Mesenchymal stem cell (in vitro differentiated cells and primary cell): ENCODE measurements at regions not wholly inside any gene's neighbourhood (a gene's known extent, or its start where the extent isn't known, plus 50 kb on each side); places are given as distances from the start of the nearest gene placed in this dataset.

Source experiments
- DNase-seq: peaks from one replicate; pipeline ENCODE4 v3.0.0-alpha.2; 2013
- H2AFZ ChIP-seq: one replicate; pipeline ENCODE4 v1.6.1; 2013; ENCODE audit warnings: low read depth, mild to moderate bottlenecking, control low read depth, inconsistent platforms, low read length, moderate library complexity
- H2AK5ac ChIP-seq: 2 replicates; pipeline ENCODE4 v1.6.1; 2013; ENCODE audit warnings: low read length, moderate library complexity, mild to moderate bottlenecking, inconsistent platforms; ENCODE audit not compliant: severe bottlenecking
- H2BK120ac ChIP-seq: one replicate; pipeline ENCODE4 v1.6.1; 2013; ENCODE audit warnings: low read depth, mild to moderate bottlenecking, inconsistent platforms, low read length, moderate library complexity
- H2BK12ac ChIP-seq, 2 experiments: one replicate each; pipeline ENCODE4 v1.6.1; 2013; ENCODE audit warnings: inconsistent platforms in 2 of 2, low read length in 2 of 2, mild to moderate bottlenecking in 2 of 2, moderate library complexity in 2 of 2, control low read depth in 1 of 2
- H2BK15ac ChIP-seq: one replicate; pipeline ENCODE4 v1.6.1; 2013; ENCODE audit warnings: mild to moderate bottlenecking, low read depth, inconsistent platforms; ENCODE audit not compliant: poor library complexity, severe bottlenecking
- H2BK5ac ChIP-seq: 2 replicates; pipeline ENCODE4 v1.6.1; 2013; ENCODE audit warnings: low read depth, mild to moderate bottlenecking, low read length, control low read depth, inconsistent platforms; ENCODE audit not compliant: poor library complexity, severe bottlenecking
- H3K14ac ChIP-seq, 2 experiments: one replicate each; pipeline ENCODE4 v1.6.1; 2013; ENCODE audit warnings: inconsistent platforms in 2 of 2, low read length in 2 of 2, control low read depth in 1 of 2, mild to moderate bottlenecking in 1 of 2, moderate library complexity in 1 of 2
- H3K18ac ChIP-seq, 2 experiments: one replicate each; pipeline ENCODE4 v1.6.1; 2013; ENCODE audit warnings: inconsistent platforms in 2 of 2, low read length in 2 of 2, control low read depth in 1 of 2, low read depth in 1 of 2, mild to moderate bottlenecking in 1 of 2
- H3K23ac ChIP-seq, 2 experiments: one replicate each; pipeline ENCODE4 v1.6.1; 2013; ENCODE audit warnings: inconsistent platforms in 2 of 2, low read length in 2 of 2, mild to moderate bottlenecking in 2 of 2, moderate library complexity in 2 of 2, control low read depth in 1 of 2
- H3K27ac ChIP-seq: 2 replicates; pipeline ENCODE4 v1.5.1; 2013; ENCODE audit warnings: mild to moderate bottlenecking, moderate library complexity, low read length, control low read depth, inconsistent platforms; ENCODE audit not compliant: poor library complexity, severe bottlenecking
- H3K27me3 ChIP-seq, 2 experiments: 2 replicates each; pipeline versions ENCODE4 v1.6.1 to v1.7.0; 2013; ENCODE audit warnings: low read length in 2 of 2, mild to moderate bottlenecking in 2 of 2, moderate library complexity in 2 of 2, control low read depth in 1 of 2, inconsistent platforms in 1 of 2; ENCODE audit not compliant: control insufficient read depth in 1 of 2, insufficient read depth in 1 of 2
- H3K36me3 ChIP-seq, 2 experiments: 2 replicates each; pipeline versions ENCODE4 v1.6.1 to v1.7.0; 2013; ENCODE audit warnings: low read length in 2 of 2, control low read depth in 1 of 2, inconsistent platforms in 1 of 2, low read depth in 1 of 2, mild to moderate bottlenecking in 1 of 2; ENCODE audit not compliant: insufficient read depth in 2 of 2, control insufficient read depth in 1 of 2
- H3K4ac ChIP-seq, 2 experiments: one replicate each; pipeline ENCODE4 v1.6.1; 2013; ENCODE audit warnings: inconsistent platforms in 2 of 2, low read length in 2 of 2, mild to moderate bottlenecking in 2 of 2, moderate library complexity in 2 of 2, control low read depth in 1 of 2, low read depth in 1 of 2
- H3K4me1 ChIP-seq: 2 replicates; pipeline ENCODE4 v1.6.1; 2013; ENCODE audit warnings: low read depth, low read length, control low read depth; ENCODE audit not compliant: control insufficient read depth, insufficient read depth
- H3K4me2 ChIP-seq: 2 replicates; pipeline ENCODE4 v1.6.1; 2013; ENCODE audit warnings: low read length, mild to moderate bottlenecking, inconsistent platforms; ENCODE audit not compliant: poor library complexity, severe bottlenecking
- H3K4me3 ChIP-seq, 2 experiments: 2 replicates each; pipeline versions ENCODE4 v1.5.1 to v1.7.0; 2013; ENCODE audit warnings: low read length in 2 of 2, mild to moderate bottlenecking in 2 of 2, control low read depth in 1 of 2, low read depth in 1 of 2; ENCODE audit not compliant: insufficient read depth in 1 of 2
- H3K79me1 ChIP-seq: replicated peaks from 2 replicates; pipeline ENCODE4 v1.6.1; 2013; ENCODE audit warnings: mild to moderate bottlenecking, control low read depth, low read length, inconsistent platforms; ENCODE audit not compliant: poor library complexity, severe bottlenecking
- H3K9ac ChIP-seq: 2 replicates; pipeline ENCODE4 v1.7.0; 2013; ENCODE audit warnings: mild to moderate bottlenecking, low read length, moderate library complexity
- H3K9me3 ChIP-seq: 2 replicates; pipeline ENCODE4 v1.7.0; 2013; ENCODE audit warnings: mild to moderate bottlenecking, low read length; ENCODE audit not compliant: control insufficient read depth
- H4K8ac ChIP-seq: one replicate; pipeline ENCODE4 v1.6.1; 2013; ENCODE audit warnings: inconsistent platforms, mild to moderate bottlenecking, low read length, moderate library complexity
- H4K91ac ChIP-seq: one replicate; pipeline ENCODE4 v1.6.1; 2013; ENCODE audit warnings: mild to moderate bottlenecking, low read length, inconsistent platforms
- WGBS: methylation state at CpG from one replicate; pipeline ENCODE4 v1.1.7; 2013; ENCODE audit warnings: mixed read lengths; 5-methylcytosine and 5-hydroxymethylcytosine counted together

DNA sequence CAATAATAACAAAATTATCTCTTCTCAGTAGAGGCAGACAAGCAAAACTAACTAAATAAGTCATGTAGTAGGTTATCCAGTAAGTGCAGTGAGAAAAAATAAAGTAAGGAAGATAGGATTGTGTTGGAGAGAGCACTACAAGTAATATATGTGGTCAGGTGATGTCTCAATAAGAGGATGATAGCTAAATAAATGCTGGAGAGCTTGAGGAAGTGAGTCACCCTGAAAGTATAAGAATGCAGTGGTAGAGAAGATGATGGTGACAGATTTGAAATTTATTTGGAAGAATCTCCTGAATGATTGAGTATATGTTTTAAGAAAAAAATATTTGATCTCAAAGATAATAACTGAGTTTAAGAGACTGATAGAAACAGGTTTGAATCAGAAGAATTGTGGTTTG, 152.2 kb upstream of the PRR20A start:
- Histone ChIP-seq H3K18ac (no peak overlapping the region), H3K36me3 (no peaks in the 10 kb centered on the region), H2BK5ac (no peak overlapping the region), H2BK15ac (no peak overlapping the region), H3K4me3 (no peak overlapping the region), H3K4me1 (no peaks in the 10 kb centered on the region), H3K9me3 (peaks cover 17% of the 10 kb centered on the region), H2AK5ac (no peak overlapping the region), H3K14ac (no peak overlapping the region), H3K9ac (no peak overlapping the region), H3K27ac (no peak overlapping the region), H2BK12ac (no peak overlapping the region), H3K4ac (no peak overlapping the region), H2AFZ (no peak overlapping the region), H3K4me2 (no peak overlapping the region), H3K23ac (no peak overlapping the region), H4K8ac (no peak overlapping the region), H4K91ac (no peak overlapping the region), H3K27me3 (no peaks in the 10 kb centered on the region), H2BK120ac (no peak overlapping the region), H3K79me1 (no peaks in the 10 kb centered on the region)
- DNase-seq: peak; percentile 3

DNA sequence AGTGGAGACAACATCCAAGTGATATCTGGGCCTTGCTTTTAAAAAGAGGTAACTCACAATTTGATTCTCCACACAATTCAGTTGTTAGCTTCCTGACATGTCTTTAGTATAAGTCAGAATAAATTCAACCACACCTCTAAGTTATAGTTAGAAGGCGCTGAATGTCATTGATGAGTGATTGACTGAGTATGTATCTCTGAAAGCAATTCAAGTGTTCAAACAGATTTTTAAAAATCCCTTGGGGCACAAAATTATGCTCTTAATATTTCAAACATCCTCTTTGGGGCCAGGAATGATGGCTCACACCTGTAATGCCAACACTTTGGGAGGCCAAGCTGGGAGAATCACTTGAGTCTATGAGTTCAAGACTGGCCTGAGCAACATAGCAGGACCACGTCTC, 137.0 kb upstream of the PRR20A start:
- no peak overlapping the region for H3K4me2 ChIP-seq
- H3K9me3 ChIP-seq: no peaks in the 10 kb centered on the region
- H2BK5ac ChIP-seq: no peak overlapping the region
- no peak overlapping the region for H3K4ac ChIP-seq
- H3K18ac ChIP-seq: no peak overlapping the region
- H4K8ac ChIP-seq: no peak overlapping the region
- no peaks in the 10 kb centered on the region for H3K27me3 ChIP-seq
- no peaks in the 10 kb centered on the region for H3K4me1 ChIP-seq
- H3K9ac ChIP-seq: no peak overlapping the region
- H3K27ac ChIP-seq: no peak overlapping the region
- H3K4me3 ChIP-seq: no peak overlapping the region
- H2BK15ac ChIP-seq: no peak overlapping the region
- H3K14ac ChIP-seq: no peak overlapping the region
- no peak overlapping the region for H2AFZ ChIP-seq
- DNase-seq: no peak
- no peaks in the 10 kb centered on the region for H3K79me1 ChIP-seq
- H2AK5ac ChIP-seq: no peak overlapping the region
- no peak overlapping the region for H3K23ac ChIP-seq
- H4K91ac ChIP-seq: no peak overlapping the region
- H2BK12ac ChIP-seq: no peak overlapping the region
- no CpG with 5 or more reads among the region's 2 CpGs for WGBS
- no peaks in the 10 kb centered on the region for H3K36me3 ChIP-seq
- no peak overlapping the region for H2BK120ac ChIP-seq

DNA sequence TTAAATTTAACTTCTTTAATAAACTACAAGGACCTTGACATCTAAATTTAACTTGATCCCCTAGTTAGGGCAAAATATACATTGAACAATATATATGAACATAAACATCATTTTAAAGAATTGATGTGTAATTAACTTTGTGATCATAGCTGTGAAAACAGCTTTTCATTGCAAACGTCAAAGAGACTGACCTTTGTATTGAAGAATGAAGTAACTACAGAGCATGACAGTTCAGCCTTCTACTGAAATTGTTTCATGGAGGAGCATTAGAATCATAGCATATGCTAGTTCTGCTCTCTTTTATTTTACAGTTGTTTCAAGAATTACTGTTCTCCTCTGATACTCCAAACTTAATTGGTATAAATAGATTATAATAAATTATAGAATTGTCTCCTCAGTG, 123.4 kb upstream of the PRR20A start:
- H3K9ac ChIP-seq: no peak overlapping the region
- H3K27ac ChIP-seq: no peak overlapping the region
- H3K9me3 ChIP-seq: peaks cover 18% of the 10 kb centered on the region
- no peak overlapping the region for H3K4ac ChIP-seq
- H2AFZ ChIP-seq: no peak overlapping the region
- H4K8ac ChIP-seq: no peak overlapping the region
- no peak overlapping the region for H3K23ac ChIP-seq
- H3K4me1 ChIP-seq: no peaks in the 10 kb centered on the region
- no peak overlapping the region for H2AK5ac ChIP-seq
- no peak overlapping the region for H2BK12ac ChIP-seq
- no peak overlapping the region for H2BK5ac ChIP-seq
- no peak overlapping the region for H2BK15ac ChIP-seq
- no peak for DNase-seq
- WGBS: 72% methylated on average over 1 of the region's 1 CpG
- H3K4me2 ChIP-seq: no peak overlapping the region
- no peak overlapping the region for H3K18ac ChIP-seq
- no peaks in the 10 kb centered on the region for H3K27me3 ChIP-seq
- H4K91ac ChIP-seq: no peak overlapping the region
- H3K14ac ChIP-seq: no peak overlapping the region
- no peaks in the 10 kb centered on the region for H3K36me3 ChIP-seq
- no peaks in the 10 kb centered on the region for H3K79me1 ChIP-seq
- no peak overlapping the region for H2BK120ac ChIP-seq
- H3K4me3 ChIP-seq: no peak overlapping the region

DNA sequence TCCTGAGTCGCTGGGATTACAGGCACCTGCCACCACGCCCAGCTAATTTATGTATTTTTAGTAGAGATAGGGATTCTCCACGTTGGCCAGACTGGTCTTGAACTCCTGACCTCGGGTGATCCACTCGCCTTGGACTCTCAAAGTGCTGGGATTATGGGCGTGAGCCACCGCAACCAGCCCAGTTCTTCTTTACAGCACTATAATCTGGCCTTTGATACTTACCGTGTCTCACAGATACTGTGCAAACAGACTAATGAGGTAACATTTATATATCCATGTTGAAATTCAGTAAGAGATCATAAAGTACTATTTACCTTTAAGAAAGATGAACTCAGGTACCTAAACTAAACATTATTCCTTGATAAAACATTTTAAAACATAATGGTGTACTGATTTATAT, 121.8 kb upstream of the PRR20A start:
- no peak for DNase-seq
- Histone ChIP-seq H3K14ac (no peak overlapping the region), H4K8ac (no peak overlapping the region), H2BK12ac (no peak overlapping the region), H3K9ac (no peak overlapping the region), H3K27me3 (no peaks in the 10 kb centered on the region), H3K79me1 (no peaks in the 10 kb centered on the region), H2BK5ac (no peak overlapping the region), H3K4ac (no peak overlapping the region), H3K4me1 (no peaks in the 10 kb centered on the region), H3K18ac (no peak overlapping the region), H3K9me3 (peaks cover 24% of the 10 kb centered on the region), H3K23ac (no peak overlapping the region), H2BK120ac (no peak overlapping the region), H4K91ac (no peak overlapping the region), H2AFZ (no peak overlapping the region), H2AK5ac (no peak overlapping the region), H3K27ac (no peak overlapping the region), H3K36me3 (no peaks in the 10 kb centered on the region), H2BK15ac (no peak overlapping the region), H3K4me2 (no peak overlapping the region), H3K4me3 (no peak overlapping the region)
- 73% methylated on average over 6 of the region's 8 CpGs for WGBS
